GM19468 (cell line): ENCODE measurements at regions not wholly inside any gene's neighbourhood (a gene's known extent, or its start where the extent isn't known, plus 50 kb on each side); places are given as distances from the start of the nearest gene placed in this dataset.

Source experiments
- ATAC-seq: cut with Tn5 transposase; IDR thresholded peaks from one replicate; pipeline ENCODE4 v1.9.1; 2021; ENCODE audit warnings: mild to moderate bottlenecking, moderate library complexity, moderate number of reproducible peaks; ENCODE audit not compliant: unreplicated experiment; ENCODE audit errors: extremely low read depth

- peak; percentile 29 for ATAC-seq
Measured at GRCh38 chr4:167642250-167642649, 408.0 kb upstream of the SPOCK3 start.

- no peak for ATAC-seq
Measured at GRCh38 chr4:167645358-167645757, 411.1 kb upstream of the SPOCK3 start.

- ATAC-seq, result no peak
Measured at GRCh38 chr4:167652267-167652666, 418.0 kb upstream of the SPOCK3 start.

GRCh38 chr4:167688660-167689142 is 403.6 kb upstream of the ANXA10 start:
- no peak for ATAC-seq

- ATAC-seq, result no peak
Measured at GRCh38 chr4:167702391-167702790, 389.9 kb upstream of the ANXA10 start.

GRCh38 chr4:167711517-167711916 is 380.8 kb upstream of the ANXA10 start:
- no peak for ATAC-seq

- no peak for ATAC-seq
Measured at GRCh38 chr4:167713756-167714155, 378.6 kb upstream of the ANXA10 start.

- no peak for ATAC-seq
Measured at GRCh38 chr4:167715176-167715575, 377.2 kb upstream of the ANXA10 start.

GRCh38 chr4:167717495-167717894 is 374.8 kb upstream of the ANXA10 start:
- ATAC-seq, result no peak

- ATAC-seq, result no peak
Measured at GRCh38 chr4:167721617-167722486, 370.5 kb upstream of the ANXA10 start.

GRCh38 chr4:167722487-167722808 is 369.9 kb upstream of the ANXA10 start:
- ATAC-seq, result no peak

- no peak for ATAC-seq
Measured at GRCh38 chr4:167724941-167725340, 367.4 kb upstream of the ANXA10 start.

GRCh38 chr4:167730769-167731168 is 361.6 kb upstream of the ANXA10 start:
- ATAC-seq, result no peak

GRCh38 chr4:167745024-167745687 is 347.2 kb upstream of the ANXA10 start:
- no peak for ATAC-seq

- ATAC-seq, result no peak
Measured at GRCh38 chr4:167767281-167767680, 325.1 kb upstream of the ANXA10 start.

- ATAC-seq, result no peak
Measured at GRCh38 chr4:167774646-167775045, 317.7 kb upstream of the ANXA10 start.

GRCh38 chr4:167775375-167775774 is 317.0 kb upstream of the ANXA10 start:
- ATAC-seq, result no peak

- ATAC-seq, result no peak
Measured at GRCh38 chr4:167779280-167779679, 313.1 kb upstream of the ANXA10 start.

GRCh38 chr4:167779864-167780263 is 312.5 kb upstream of the ANXA10 start:
- no peak for ATAC-seq

GRCh38 chr4:167784826-167785225 is 307.5 kb upstream of the ANXA10 start:
- no peak for ATAC-seq

GRCh38 chr4:167785523-167785922 is 306.8 kb upstream of the ANXA10 start:
- no peak for ATAC-seq

GRCh38 chr4:167786504-167786903 is 305.8 kb upstream of the ANXA10 start:
- no peak for ATAC-seq
